G401.6 (cell line): ENCODE measurements at regions not wholly inside any gene's neighbourhood (a gene's known extent, or its start where the extent isn't known, plus 50 kb on each side); places are given as distances from the start of the nearest gene placed in this dataset.

Experiments
- FAIRE-seq: peaks from 2 replicates; lab custom pipeline; 2012; peaks lifted over from hg19 to GRCh38; lab: Jason Lieb, UNC

GRCh38 chr3:66748175-66748876 is 247.5 kb upstream of the LRIG1 start:
- FAIRE-seq: no peak

DNA sequence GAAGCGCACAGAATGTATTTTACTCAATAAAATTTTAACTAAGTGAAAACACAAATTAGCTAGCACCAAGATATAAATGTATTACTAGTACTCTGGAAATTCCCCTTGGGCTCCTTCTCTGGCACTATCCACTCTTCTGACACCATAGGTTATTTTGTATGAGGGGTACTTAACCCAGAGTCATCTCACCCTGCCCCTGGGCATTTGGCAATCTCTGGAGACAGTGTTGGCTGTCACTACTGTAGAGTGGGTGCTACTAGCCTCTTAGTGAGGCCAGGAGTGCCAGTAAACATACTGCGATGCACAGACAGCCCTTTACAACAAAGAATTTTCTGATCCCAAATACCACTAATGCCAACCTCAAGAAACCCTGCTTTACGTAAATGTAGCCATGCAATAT is 246.3 kb upstream of the KBTBD8 start:
- FAIRE-seq: no peak

DNA sequence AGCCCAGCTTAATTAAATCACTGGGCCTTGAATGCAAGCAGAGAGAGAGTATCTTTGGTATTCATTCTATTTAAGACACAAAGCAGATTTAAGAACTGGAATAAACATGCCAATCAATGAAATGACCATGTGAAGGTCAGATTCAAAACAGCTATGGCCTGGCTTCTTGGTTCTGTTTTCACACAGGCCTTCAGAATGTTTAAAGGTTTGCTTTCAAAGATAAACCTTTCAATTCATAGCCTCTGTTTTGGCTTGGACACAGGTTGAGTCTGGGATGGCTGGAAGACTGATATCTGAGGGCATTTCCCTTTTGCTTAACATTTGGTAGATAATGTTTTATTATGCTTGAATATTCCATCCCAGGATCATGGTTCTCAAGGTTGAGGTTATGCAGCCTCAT is 244.4 kb upstream of the KBTBD8 start:
- FAIRE-seq: no peak

GRCh38 chr3:66754613-66755012 is 243.5 kb upstream of the KBTBD8 start:
- no peak for FAIRE-seq

- FAIRE-seq: no peak
These were observed 242.2 kb upstream of the KBTBD8 start for GRCh38 chr3:66755924-66756323.

- no peak for FAIRE-seq
These were observed 241.6 kb upstream of the KBTBD8 start for GRCh38 chr3:66756468-66757036.

GRCh38 chr3:66761093-66761780 is 236.9 kb upstream of the KBTBD8 start:
- no peak for FAIRE-seq

- FAIRE-seq: no peak
These were observed 235.0 kb upstream of the KBTBD8 start for GRCh38 chr3:66762916-66763693.

- no peak for FAIRE-seq
These were observed 220.0 kb upstream of the KBTBD8 start for GRCh38 chr3:66778107-66778506.

DNA sequence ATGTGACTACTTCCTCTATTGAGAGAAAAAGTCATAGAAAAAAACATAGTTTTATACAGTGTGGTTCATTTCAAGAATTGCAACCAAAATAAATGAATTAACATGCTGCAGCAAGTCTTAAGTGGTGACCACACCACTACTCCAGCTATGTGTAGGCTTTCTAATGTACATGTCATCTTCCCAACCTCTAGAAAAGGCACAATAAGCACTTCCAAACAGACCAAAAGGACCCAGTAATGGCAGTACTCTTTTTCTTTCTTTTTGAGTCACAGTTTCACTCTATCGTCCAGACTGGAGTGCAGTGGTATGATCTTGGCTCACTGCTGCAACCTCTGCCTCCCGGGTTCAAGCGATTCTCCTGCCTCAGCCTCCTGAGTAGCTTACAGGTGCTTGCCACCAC is 219.3 kb upstream of the KBTBD8 start:
- no peak for FAIRE-seq

GRCh38 chr3:66785191-66785909 is 212.8 kb upstream of the KBTBD8 start:
- no peak for FAIRE-seq

- no peak for FAIRE-seq
These were observed 208.4 kb upstream of the KBTBD8 start for GRCh38 chr3:66789580-66790237.

GRCh38 chr3:66792086-66792485 is 206.0 kb upstream of the KBTBD8 start:
- no peak for FAIRE-seq

GRCh38 chr3:66795365-66795764 is 202.7 kb upstream of the KBTBD8 start:
- FAIRE-seq: no peak

GRCh38 chr3:66796343-66796742 is 201.8 kb upstream of the KBTBD8 start:
- FAIRE-seq: no peak

- FAIRE-seq: no peak
These were observed 200.1 kb upstream of the KBTBD8 start for GRCh38 chr3:66797889-66798560.

DNA sequence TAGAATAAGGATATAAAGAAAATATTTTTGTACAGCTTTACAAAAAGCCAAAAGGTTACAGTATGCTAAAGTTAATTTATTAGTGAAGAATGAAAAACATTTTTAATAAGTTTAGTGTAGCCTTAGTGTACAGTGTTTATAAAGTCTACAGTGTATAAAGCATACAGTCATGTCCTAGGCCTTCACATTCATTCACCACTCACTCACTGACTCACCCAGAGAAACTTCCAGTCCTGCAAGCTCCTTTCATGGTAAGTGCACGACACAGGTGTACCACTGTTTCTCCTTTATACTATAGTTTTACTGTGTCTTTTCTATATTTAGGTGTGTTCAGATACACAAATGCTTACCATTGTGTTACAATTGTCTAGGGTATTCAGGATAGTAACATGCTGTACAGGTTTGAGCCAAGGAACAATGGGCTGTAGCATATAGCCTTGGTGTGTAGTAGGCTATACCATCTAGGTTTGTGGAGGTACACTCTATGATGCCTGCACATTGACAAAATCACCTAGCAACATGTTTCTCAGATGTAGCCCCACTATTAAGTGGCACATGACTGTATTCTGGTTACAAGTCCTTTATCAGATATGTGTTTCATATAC is 197.1 kb upstream of the KBTBD8 start:
- no peak for FAIRE-seq

- FAIRE-seq: no peak
These were observed 194.9 kb upstream of the KBTBD8 start for GRCh38 chr3:66803206-66803605.

DNA sequence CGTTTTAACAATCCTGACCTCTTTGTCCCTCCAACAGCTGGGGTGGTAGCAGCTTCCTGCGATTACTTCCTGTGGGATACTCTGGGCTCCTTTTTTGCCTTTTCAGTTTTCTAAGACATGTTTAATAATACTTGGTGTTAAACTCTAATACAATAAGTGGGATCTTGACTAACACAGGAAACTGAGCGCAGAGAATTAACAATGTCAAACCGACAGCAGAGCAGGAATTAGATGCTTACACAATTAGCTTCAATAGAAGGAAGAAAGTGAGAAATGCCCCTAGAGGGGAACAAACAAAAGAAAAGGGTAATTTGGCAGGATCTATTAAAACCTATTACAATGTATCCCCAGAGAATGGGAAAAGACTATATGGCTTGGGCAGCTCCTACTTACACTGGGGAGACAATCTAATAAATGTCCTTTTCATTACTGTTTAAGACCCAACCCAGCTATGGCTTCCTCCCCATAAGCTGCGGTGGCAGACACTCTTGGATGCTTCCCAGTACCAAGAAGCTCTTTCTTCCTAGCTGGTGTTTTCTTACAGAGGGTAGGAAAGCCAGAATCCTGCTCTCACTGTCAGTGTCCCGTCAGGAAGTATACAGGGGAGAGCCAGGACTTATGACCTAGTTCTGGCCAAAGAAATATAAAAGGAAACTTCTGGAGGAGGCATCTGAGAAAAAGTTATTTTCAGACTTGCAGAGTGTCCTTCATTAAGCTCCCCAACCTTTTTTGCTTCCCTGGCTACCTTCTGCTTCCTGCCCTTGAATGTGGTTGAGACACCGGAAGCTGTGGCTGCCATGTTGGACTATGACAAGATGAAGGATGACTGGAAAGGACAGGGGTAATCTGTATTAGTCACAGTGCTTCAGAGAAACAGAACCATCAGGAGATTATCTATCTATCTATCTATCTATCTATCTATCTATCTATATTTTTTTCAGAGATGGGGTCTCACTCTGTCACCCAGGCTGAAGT is 194.1 kb upstream of the KBTBD8 start:
- FAIRE-seq: no peak
